SK-N-MC (cell line): ENCODE measurements at regions not wholly inside any gene's neighbourhood (a gene's known extent, or its start where the extent isn't known, plus 50 kb on each side); places are given as distances from the start of the nearest gene placed in this dataset.

Experiments
- EZH2 ChIP-seq: fragments of 200-600 bp; sonication (generic); IDR thresholded peaks from one replicate; pipeline ENCODE4 v1.6.1; 2017; ENCODE audit warnings: antibody characterized with exemption
- FOXP2 ChIP-seq: optimal IDR thresholded peaks from 2 replicates; pipeline ENCODE3; 2011; ENCODE audit warnings: mild to moderate bottlenecking, moderate library complexity; ENCODE audit not compliant: insufficient read depth; ENCODE audit errors: extremely low read length, control extremely low read depth
- POLR2AphosphoS5 ChIP-seq: IDR thresholded peaks from 2 replicates; pipeline ENCODE4 v1.6.1; 2012; ENCODE audit warnings: mild to moderate bottlenecking, low read depth, low read length, borderline replicate concordance

GRCh38 chr2:13158466-13158865, 441.7 kb downstream of the TRIB2 start:
- TF ChIP-seq EZH2 (no peak), POLR2AphosphoS5 (no peak), FOXP2 (no peak)
